ENCODE measurements at regions not wholly inside any gene's neighbourhood (a gene's known extent, or its start where the extent isn't known, plus 50 kb on each side); places are given as distances from the start of the nearest gene placed in this dataset.
"Not testable (repeated sequence)": the region's sequence is repeated elsewhere in the genome, so short reads cannot be mapped to it uniquely, and the experiment has no call there.

DNA sequence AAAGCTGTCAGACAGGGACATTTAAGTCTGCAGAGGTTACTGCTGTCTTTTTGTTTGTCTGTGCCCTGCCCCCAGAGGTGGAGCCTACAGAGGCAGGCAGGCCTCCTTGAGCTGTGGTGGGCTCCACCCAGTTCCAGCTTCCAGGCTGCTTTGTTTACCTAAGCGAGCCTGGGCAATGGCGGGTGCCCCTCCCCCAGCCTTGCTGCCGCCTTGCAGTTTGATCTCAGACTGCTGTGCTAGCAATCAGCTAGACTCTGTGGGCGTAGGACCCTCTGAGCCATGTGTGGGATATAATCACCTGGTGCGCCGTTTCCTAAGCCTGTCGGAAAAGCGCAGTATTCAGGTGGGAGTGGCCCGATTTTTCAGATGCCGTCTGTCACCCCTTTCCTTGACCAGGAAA is 66.7 kb upstream of the TMEM229A start:
- H3K27ac ChIP-seq (ENCODE audit: low read depth, low read length); H3K56ac ChIP-seq (replicated peaks; ENCODE audit: insufficient read length, low read depth, low read length); H3K18ac ChIP-seq (ENCODE audit: extremely low read depth, low read length); H3K9ac ChIP-seq (replicated peaks in 1 of 4; ENCODE audit: extremely low read depth in 1 of 4, low read depth in 3 of 4, low read length in 3 of 4); H3K14ac ChIP-seq (ENCODE audit: insufficient read length); H3K79me1 ChIP-seq (ENCODE audit: low read depth, low read length); H3K23ac ChIP-seq (ENCODE audit: insufficient read length); H3K4me1 ChIP-seq (replicated peaks in 1 of 4; ENCODE audit: control insufficient read depth in 3 of 4, insufficient read depth in 4 of 4, low read length in 3 of 4); H4K5ac ChIP-seq (ENCODE audit: insufficient read length, low read depth, low read length); H3K4me2 ChIP-seq (ENCODE audit: insufficient read depth in 1 of 2, low read depth in 2 of 2, low read length in 2 of 2); DNase-seq (ENCODE audit: low read depth in 1 of 2, low spot score in 2 of 2); FAIRE-seq; H3K36me3 ChIP-seq (ENCODE audit: control insufficient read depth in 2 of 4, insufficient read depth in 4 of 4, low read length in 3 of 4); H3K27me3 ChIP-seq (replicated peaks in 1 of 4; ENCODE audit: control insufficient read depth in 3 of 4, extremely low read depth in 1 of 4, insufficient read depth in 3 of 4, low read length in 3 of 4); H2BK15ac ChIP-seq (ENCODE audit: low read length); H2BK120ac ChIP-seq (replicated peaks; ENCODE audit: low read depth, low read length); H2BK5ac ChIP-seq (ENCODE audit: low read depth, low read length); H2BK20ac ChIP-seq (ENCODE audit: low read length); H4K91ac ChIP-seq (replicated peaks; ENCODE audit: insufficient read length, low read length); H2AK5ac ChIP-seq (ENCODE audit: low read depth, low read length); H3K9me3 ChIP-seq (ENCODE audit: insufficient read depth in 2 of 2, low read depth in 1 of 2, low read length in 1 of 2); H3K4me3 ChIP-seq (ENCODE audit: extremely low read depth in 1 of 4, insufficient read depth in 2 of 4, low read depth in 3 of 4, low read length in 4 of 4); H2AFZ ChIP-seq (ENCODE audit: low read length); H3K4ac ChIP-seq (replicated peaks; ENCODE audit: insufficient read length, low read depth, low read length); H3K23me2 ChIP-seq (ENCODE audit: low read depth, low read length); H3K79me2 ChIP-seq (ENCODE audit: control insufficient read depth in 1 of 2, insufficient read depth in 2 of 2, low read length in 2 of 2); H2BK12ac ChIP-seq (ENCODE audit: low read depth, low read length); H4K8ac ChIP-seq (ENCODE audit: extremely low read depth, insufficient read depth, low read length); H4K20me1 ChIP-seq (replicated peaks in 1 of 2; ENCODE audit: control insufficient read depth in 1 of 2, insufficient read depth in 2 of 2, low read length in 2 of 2): not testable (repeated sequence)
- 84% methylated on average over 10 of the region's 10 CpGs; no CpG with 5 or more reads in 1 of the 2 experiments for WGBS, 2 experiments (ENCODE audit: extremely low coverage in 1 of 2, insufficient coverage in 1 of 2, insufficient read length in 1 of 2, insufficient replicate concordance in 2 of 2, low coverage in 1 of 2, low lambda C conversion rate in 2 of 2, missing lambda C conversion rate in 1 of 2)
- ChIA-PET CTCF (ENCODE audit: partially characterized antibody) (interaction anchor here (1.0 to 3.4 kb wide), 14 partner anchors 8 to 687 kb away, joined by 3 to 28 read pairs (median 8); no protein-coding TSS in a partner anchor), POLR2A (ENCODE audit: partially characterized antibody) (interaction anchor here (1.1 kb wide), 1 partner anchor 351 kb away, joined by 3 read pairs; the partner anchor contains the start of gene WASL)
